ENCODE measurements at regions not wholly inside any gene's neighbourhood (a gene's known extent, or its start where the extent isn't known, plus 50 kb on each side); places are given as distances from the start of the nearest gene placed in this dataset.

DNA sequence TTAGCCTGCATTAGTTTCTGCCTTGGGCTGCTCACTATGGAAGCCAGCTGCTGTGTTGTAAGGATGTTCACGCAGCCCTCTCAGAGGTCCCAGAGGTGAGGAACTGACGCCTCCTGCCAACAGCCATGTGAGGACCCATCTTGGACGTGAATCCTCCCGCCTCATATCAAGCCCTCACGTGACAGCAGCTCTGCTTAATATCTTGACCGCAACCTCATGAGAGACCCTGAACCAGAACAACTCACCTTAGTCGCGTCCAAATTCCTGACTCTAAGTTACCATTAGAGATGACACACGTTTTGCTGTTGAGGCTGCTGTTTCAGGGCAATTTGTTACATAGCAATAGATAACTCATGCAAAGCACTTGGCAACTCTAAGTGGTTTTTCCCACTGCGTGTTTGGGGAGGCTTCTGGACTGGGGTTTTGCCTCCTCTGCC lies 97.7 kb downstream of the TMEM17 start:
- Histone ChIP-seq H3K4me1 (ENCODE audit: insufficient read depth, low read length, poor library complexity, severe bottlenecking) (peaks cover 19% of the 10 kb centered on the region), H3K79me2 (ENCODE audit: insufficient read depth, low read length) (peaks cover 45% of the 10 kb centered on the region; the same call in 1 of the 2 replicates), H4K20me1 (ENCODE audit: insufficient read depth, low read length, poor library complexity, severe bottlenecking) (no peaks in the 10 kb centered on the region), H3K9me2 (replicated peaks; ENCODE audit: low read depth, low read length) (no peaks in the 10 kb centered on the region), H3K9ac (ENCODE audit: low read depth, low read length, poor library complexity, severe bottlenecking) (no peak overlapping the region), H3K27me3 (ENCODE audit: insufficient read depth, low read length, poor library complexity, severe bottlenecking) (no peaks in the 10 kb centered on the region), H3K4me2 (ENCODE audit: low read depth, low read length, poor library complexity, severe bottlenecking) (no peak overlapping the region), H2AFZ (ENCODE audit: low read length) (no peak overlapping the region), H3K4me3 (ENCODE audit: low read length, poor library complexity, severe bottlenecking) (no peak overlapping the region), H3K36me3 (ENCODE audit: insufficient read depth, low read length) (no peaks in the 10 kb centered on the region), H3F3A (ENCODE audit: low read depth) (no peaks in the 10 kb centered on the region), H3K9me3 (ENCODE audit: insufficient read depth, low read depth, low read length) (no peaks in the 10 kb centered on the region)
- TF ChIP-seq EZH2phosphoT487 (IDR thresholded peaks at IDR 0.05; ENCODE audit: borderline replicate concordance): no peak
- TF ChIP-seq, protein P1, sequence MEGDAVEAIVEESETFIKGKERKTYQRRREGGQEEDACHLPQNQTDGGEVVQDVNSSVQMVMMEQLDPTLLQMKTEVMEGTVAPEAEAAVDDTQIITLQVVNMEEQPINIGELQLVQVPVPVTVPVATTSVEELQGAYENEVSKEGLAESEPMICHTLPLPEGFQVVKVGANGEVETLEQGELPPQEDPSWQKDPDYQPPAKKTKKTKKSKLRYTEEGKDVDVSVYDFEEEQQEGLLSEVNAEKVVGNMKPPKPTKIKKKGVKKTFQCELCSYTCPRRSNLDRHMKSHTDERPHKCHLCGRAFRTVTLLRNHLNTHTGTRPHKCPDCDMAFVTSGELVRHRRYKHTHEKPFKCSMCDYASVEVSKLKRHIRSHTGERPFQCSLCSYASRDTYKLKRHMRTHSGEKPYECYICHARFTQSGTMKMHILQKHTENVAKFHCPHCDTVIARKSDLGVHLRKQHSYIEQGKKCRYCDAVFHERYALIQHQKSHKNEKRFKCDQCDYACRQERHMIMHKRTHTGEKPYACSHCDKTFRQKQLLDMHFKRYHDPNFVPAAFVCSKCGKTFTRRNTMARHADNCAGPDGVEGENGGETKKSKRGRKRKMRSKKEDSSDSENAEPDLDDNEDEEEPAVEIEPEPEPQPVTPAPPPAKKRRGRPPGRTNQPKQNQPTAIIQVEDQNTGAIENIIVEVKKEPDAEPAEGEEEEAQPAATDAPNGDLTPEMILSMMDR (conservative IDR thresholded peaks at IDR 0.05; ENCODE audit: low read length): no peak

DNA sequence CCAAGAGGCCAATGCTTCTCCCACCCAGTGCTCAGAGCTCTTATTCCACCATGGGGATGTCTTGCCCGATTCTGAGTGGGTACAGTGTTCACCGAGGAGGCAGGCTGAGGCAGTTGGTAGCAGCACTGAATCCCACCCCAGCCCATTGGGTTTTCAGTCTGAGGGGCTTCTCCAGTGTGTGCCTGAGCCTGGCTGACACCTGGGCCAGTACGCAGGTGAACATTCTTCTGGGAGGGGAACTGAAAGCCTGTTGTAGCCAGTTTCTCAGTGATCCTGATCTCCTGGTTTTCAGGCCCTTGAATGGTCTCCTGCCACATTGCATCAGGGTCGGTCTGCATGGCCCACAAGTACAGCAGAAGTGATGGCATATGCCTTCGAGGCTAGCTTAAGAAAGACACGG lies 98.2 kb downstream of the TMEM17 start:
- Histone ChIP-seq H3K4me3 (ENCODE audit: low read length, poor library complexity, severe bottlenecking) (no peak overlapping the region), H3F3A (ENCODE audit: low read depth) (no peaks in the 10 kb centered on the region), H3K79me2 (ENCODE audit: insufficient read depth, low read length) (peaks cover 45% of the 10 kb centered on the region; the same call in 1 of the 2 replicates), H2AFZ (ENCODE audit: low read length) (no peak overlapping the region), H3K9me2 (replicated peaks; ENCODE audit: low read depth, low read length) (no peaks in the 10 kb centered on the region), H3K9me3 (ENCODE audit: insufficient read depth, low read depth, low read length) (no peaks in the 10 kb centered on the region), H3K9ac (ENCODE audit: low read depth, low read length, poor library complexity, severe bottlenecking) (no peak overlapping the region), H3K27me3 (ENCODE audit: insufficient read depth, low read length, poor library complexity, severe bottlenecking) (no peaks in the 10 kb centered on the region), H3K4me1 (ENCODE audit: insufficient read depth, low read length, poor library complexity, severe bottlenecking) (peaks cover 19% of the 10 kb centered on the region), H3K36me3 (ENCODE audit: insufficient read depth, low read length) (no peaks in the 10 kb centered on the region), H3K4me2 (ENCODE audit: low read depth, low read length, poor library complexity, severe bottlenecking) (no peak overlapping the region), H4K20me1 (ENCODE audit: insufficient read depth, low read length, poor library complexity, severe bottlenecking) (no peaks in the 10 kb centered on the region)
- TF ChIP-seq EZH2phosphoT487 (IDR thresholded peaks at IDR 0.05; ENCODE audit: borderline replicate concordance): no peak
- TF ChIP-seq, protein P1 (conservative IDR thresholded peaks at IDR 0.05; ENCODE audit: low read length): no peak

DNA sequence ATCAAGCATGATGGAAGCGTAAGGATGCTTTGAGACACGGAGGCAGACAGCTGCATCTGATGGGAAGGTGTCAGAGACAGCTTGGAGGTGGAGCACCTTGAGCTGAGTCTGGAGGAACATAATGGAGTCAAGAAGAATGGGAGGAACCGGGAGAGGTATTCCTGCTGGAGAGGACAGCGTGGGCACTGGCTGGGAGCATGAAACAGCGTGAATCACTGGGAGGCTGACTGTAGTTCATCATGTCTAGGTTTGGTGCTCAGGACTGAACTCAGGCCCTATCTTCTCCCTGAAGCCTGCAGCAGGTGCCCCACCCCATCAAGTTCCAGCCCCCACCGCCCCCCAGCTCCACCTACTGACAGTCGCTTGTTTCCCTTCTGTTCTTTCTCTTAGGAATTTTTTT lies 98.6 kb downstream of the TMEM17 start:
- no peaks in the 10 kb centered on the region for H3K36me3 ChIP-seq (ENCODE audit: insufficient read depth, low read length)
- peaks cover 19% of the 10 kb centered on the region for H3K4me1 ChIP-seq (ENCODE audit: insufficient read depth, low read length, poor library complexity, severe bottlenecking)
- H3K9me3 ChIP-seq (ENCODE audit: insufficient read depth, low read depth, low read length): no peaks in the 10 kb centered on the region
- H2AFZ ChIP-seq (ENCODE audit: low read length): no peak overlapping the region
- peaks cover 42% of the 10 kb centered on the region; the same call in 1 of the 2 replicates for H3K79me2 ChIP-seq (ENCODE audit: insufficient read depth, low read length)
- TF ChIP-seq, protein P1 (conservative IDR thresholded peaks at IDR 0.05; ENCODE audit: low read length): no peak
- TF ChIP-seq EZH2phosphoT487 (IDR thresholded peaks at IDR 0.05; ENCODE audit: borderline replicate concordance): no peak
- no peaks in the 10 kb centered on the region for H3K27me3 ChIP-seq (ENCODE audit: insufficient read depth, low read length, poor library complexity, severe bottlenecking)
- H3F3A ChIP-seq (ENCODE audit: low read depth): no peaks in the 10 kb centered on the region
- no peak overlapping the region for H3K9ac ChIP-seq (ENCODE audit: low read depth, low read length, poor library complexity, severe bottlenecking)
- no peaks in the 10 kb centered on the region for H3K9me2 ChIP-seq (replicated peaks; ENCODE audit: low read depth, low read length)
- no peaks in the 10 kb centered on the region for H4K20me1 ChIP-seq (ENCODE audit: insufficient read depth, low read length, poor library complexity, severe bottlenecking)
- no peak overlapping the region for H3K4me3 ChIP-seq (ENCODE audit: low read length, poor library complexity, severe bottlenecking)
- no peak overlapping the region for H3K4me2 ChIP-seq (ENCODE audit: low read depth, low read length, poor library complexity, severe bottlenecking)

All from Loucy (cell line).